Activated CD4-positive, alpha-beta T cell treated with anti-CD3 and anti-CD28 coated beads, Interleukin-2, amount 50 U/mL, for 1 hour (primary cell): ENCODE measurements at regions not wholly inside any gene's neighbourhood (a gene's known extent, or its start where the extent isn't known, plus 50 kb on each side); places are given as distances from the start of the nearest gene placed in this dataset.
"Not testable (repeated sequence)": the region's sequence is repeated elsewhere in the genome, so short reads cannot be mapped to it uniquely, and the experiment has no call there.

Source experiments
- DNase-seq: peaks from one replicate; pipeline ENCODE4 v3.0.0-alpha.2; 2020

- DNase-seq = not testable (repeated sequence)
Measured at GRCh38 chr1:145191272-145191675, 50.7 kb downstream of the PPIAL4D start.

DNA sequence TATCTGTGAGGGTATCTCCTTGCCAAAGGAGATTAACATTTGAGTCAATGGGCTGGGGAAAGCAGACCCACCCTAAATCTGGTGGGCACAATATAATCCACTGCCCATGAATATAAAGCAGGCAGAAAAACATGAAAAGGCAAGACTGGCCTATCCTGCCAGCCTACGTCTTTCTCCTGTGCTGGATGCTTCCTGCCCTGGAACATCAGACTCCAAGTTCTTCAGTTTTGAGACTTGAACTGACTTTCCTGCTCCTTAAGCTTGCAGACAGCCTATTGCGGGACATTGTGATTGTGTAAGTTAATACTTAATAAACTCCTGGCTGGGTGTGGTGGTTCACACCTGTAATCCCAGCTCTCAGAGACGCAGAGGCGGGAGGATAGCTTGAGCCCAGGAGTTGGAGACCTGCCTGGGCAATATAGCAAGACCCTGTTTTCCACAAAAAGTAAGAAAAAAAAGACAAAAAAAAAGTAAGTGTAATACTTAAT lies 52.4 kb downstream of the PPIAL4D start:
- DNase-seq = not testable (repeated sequence)

DNA sequence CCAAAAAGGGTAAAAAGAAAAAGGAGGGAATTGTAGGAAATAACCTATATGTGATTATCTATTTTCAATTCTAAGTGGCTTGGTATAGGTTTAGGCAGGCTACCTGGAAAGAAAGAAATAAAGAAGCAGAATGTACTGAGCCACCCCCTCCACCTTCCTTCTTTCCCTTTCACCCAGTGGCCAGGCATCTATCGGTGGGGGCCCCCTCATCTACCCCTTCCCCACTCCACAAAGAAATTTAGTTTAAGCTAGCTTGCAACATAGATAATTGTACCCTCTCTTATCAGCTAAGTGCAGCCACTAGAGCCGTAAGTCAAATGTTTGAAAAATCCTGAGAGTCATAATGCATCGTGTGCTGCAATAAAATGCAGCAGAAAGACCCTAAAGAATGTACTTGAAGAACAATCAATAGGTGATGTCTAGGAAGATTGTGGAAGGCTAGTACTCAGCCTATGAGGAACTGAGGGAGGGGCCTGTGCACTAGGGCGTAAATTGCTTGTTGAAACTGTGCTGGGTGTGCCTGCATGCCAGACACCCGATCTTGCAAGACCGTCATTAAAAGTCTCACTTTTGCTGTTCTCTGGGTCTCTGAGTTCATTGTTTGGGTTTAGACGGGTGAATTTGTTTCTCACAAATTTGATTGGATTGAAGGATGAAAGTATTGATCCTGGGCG lies 53.0 kb downstream of the PPIAL4D start:
- DNase-seq = peak; percentile 33

DNA sequence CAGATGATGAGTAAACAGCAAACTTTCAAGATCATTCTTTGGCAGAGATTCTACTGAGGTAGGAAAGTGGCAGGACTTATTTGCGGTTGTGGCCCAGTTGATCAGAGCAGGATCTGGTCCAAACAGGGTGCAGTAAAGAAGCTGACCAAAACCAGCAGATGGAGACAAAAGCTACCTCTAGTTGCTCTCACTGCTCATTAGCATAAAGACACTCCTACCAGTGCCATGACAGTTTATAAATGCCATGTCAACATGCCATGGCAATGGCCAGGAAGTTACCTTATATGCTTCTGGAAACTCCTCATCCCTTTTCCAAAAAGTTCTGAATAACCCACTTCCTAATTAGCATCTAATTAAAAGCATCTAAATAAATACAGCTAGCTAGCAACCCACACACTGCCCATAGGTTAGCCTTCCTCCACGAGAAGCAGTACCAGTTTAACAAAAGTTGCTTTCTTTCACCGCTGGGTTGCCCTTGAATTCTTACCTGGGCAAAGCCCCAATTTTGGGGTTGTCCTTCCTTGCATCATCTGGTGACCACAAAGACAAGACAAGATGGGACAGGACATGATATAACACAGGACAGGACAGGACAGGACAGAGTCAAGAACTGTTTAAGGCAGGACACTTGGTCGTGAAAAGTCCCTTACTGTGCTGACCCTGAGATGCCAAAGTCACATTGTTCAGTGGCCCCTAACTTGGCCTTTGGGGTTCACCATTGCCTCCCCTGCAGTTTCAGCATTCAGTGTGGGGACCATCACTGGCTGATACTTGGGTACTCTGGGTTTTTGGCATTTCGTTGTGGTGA lies 59.2 kb downstream of the PPIAL4D start:
- DNase-seq = not testable (repeated sequence)

DNA sequence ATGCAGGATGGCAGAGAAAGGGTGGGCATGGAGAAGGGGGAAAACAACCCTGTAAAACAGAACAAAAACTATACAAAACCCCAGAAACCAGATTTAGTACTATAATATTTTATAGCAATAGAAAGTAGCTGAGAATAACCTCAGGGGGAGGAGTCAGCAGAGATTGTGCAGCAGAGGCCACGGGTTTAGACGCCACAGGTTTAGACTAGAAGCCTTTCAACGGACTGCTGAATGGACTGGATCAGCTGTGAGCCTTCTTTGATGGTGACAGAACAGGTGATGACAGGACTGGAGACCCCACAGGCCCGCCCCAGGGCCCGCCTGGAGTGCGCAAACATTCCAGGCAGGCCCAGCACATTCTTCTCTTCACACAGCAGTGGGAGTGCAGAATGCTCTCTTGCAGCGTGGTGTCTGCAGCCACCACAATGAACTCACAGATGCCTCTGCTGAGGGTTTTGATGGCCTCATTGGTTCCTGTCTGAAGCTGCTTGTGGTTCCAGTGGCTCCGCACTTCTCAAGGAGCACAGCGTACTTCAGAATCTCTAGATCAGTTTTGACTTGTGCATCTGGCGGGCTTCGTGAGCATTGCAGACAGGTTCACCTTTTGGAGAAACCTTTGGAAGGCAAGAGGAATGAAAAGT lies 65.6 kb downstream of the PPIAL4D start:
- peak; percentile 17 for DNase-seq

- not testable (repeated sequence) for DNase-seq
Measured at GRCh38 chr1:145174377-145174776, 67.6 kb downstream of the PPIAL4D start.

DNA sequence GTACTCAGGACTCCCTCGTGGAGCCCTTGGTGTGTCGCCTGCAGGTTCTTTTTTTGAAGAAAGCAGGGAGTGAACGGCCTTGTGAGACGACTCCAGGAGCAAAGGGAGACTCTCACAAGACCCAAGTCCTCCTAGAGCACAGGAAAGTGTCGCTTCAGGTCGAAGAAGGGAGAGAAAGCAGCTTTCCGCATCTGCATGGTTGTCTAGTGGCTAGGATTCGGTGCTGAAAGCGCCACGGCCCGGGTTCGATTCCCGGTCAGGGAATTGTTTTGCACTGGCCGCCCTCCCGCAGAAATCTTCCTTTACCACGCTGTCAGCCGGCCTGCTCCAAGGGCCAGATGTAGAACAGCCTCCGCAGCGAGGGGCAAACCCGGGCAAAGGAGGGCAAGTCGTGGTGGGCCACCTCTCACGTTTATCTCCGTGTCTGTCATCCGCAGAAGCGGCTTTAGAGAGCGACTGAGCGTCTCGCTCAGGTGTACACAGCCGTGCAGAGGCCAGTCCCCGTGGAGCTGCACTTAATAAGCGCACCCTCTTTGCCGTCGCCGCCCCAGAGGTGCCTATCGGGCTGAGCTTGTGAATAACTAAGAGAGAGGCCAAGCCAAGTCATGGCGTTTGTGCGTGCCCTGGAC lies 72.6 kb downstream of the FAM72D start:
- DNase-seq = not testable (repeated sequence)

GRCh38 chr1:145164360-145164759 lies 68.6 kb downstream of the FAM72D start:
- DNase-seq = not testable (repeated sequence)
